Calu3 (cell line): ENCODE measurements at regions not wholly inside any gene's neighbourhood (a gene's known extent, or its start where the extent isn't known, plus 50 kb on each side); places are given as distances from the start of the nearest gene placed in this dataset.

Experiments used
- BruUV-seq: library from RNA; stranded (reverse); fragments of 400-500 nt; replicated peaks from 2 replicates; lab custom pipeline; 2021; lab: Mats Ljungman, UMichigan
- CTCF ChIA-PET: fragments of 300-600 bp; sonication (Branson Sonifier 250); formaldehyde crosslinking; loops from one replicate; lab custom pipeline; 2022; ENCODE audit warnings: antibody characterized with exemption; lab: Charles Lee
- DNase-seq: peaks from one replicate; pipeline ENCODE4 v3.0.0; 2022
- H3K27ac Mint-ChIP-seq: one replicate; pipeline ENCODE4 v1.8.0; 2022; ENCODE audit warnings: mixed read lengths; ENCODE audit not compliant: unreplicated experiment
- H3K27me3 Mint-ChIP-seq: one replicate; pipeline ENCODE4 v1.8.0; 2022; ENCODE audit warnings: mixed read lengths; ENCODE audit not compliant: unreplicated experiment
- H3K36me3 Mint-ChIP-seq: one replicate; pipeline ENCODE4 v1.8.0; 2022; ENCODE audit warnings: mild to moderate bottlenecking, moderate library complexity, mixed read lengths; ENCODE audit not compliant: insufficient read depth, unreplicated experiment
- H3K4me1 Mint-ChIP-seq: one replicate; pipeline ENCODE4 v1.8.0; 2022; ENCODE audit warnings: mild to moderate bottlenecking, low read depth, mixed read lengths; ENCODE audit not compliant: unreplicated experiment
- H3K4me3 Mint-ChIP-seq: one replicate; pipeline ENCODE4 v1.8.0; 2022; ENCODE audit warnings: mild to moderate bottlenecking, low read depth, moderate library complexity, mixed read lengths; ENCODE audit not compliant: unreplicated experiment
- H3K9me3 Mint-ChIP-seq: one replicate; pipeline ENCODE4 v1.8.0; 2022; ENCODE audit warnings: low read depth, mixed read lengths; ENCODE audit not compliant: unreplicated experiment
- intact Hi-C: fragments of 100-400 bp; cut with micrococcal nuclease; formaldehyde crosslinking; loops from one replicate; pipeline ENCODE4 v1.10.0; 2022; ENCODE audit not compliant: unreplicated experiment
- TF ChIP-seq, protein P1 (sequence below): fragments of 200-600 bp; IDR thresholded peaks from one replicate; pipeline ENCODE4 v1.8.0; 2022; ENCODE audit warnings: antibody characterized with exemption; ENCODE audit not compliant: unreplicated experiment

DNA sequence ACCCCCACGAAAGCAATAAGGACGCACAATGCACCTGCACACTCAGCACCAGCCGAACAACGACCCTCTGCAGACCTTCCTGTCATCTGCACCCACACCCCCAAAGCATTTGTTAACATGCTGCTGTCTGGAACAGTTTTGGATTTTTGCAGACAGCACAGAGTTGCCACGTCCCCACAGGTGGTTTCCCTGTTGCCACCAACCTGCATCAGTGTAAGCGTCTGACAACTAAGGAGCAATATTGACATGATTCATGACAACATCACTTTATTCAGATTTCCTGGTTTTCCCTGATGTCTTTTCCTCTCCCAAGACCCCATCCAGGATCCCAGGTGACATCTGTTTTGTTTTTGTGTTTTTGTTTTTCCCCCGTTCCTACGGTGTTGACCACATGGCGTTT is 150.7 kb upstream of the C14orf180 start:
- Mint-ChIP-seq H3K36me3 (peaks cover 3% of the 10 kb centered on the region), H3K4me3 (no peak overlapping the region), H3K27me3 (peaks cover 73% of the 10 kb centered on the region), H3K9me3 (no peaks in the 10 kb centered on the region), H3K4me1 (no peaks in the 10 kb centered on the region), H3K27ac (no peak overlapping the region)
- TF ChIP-seq, protein P1, sequence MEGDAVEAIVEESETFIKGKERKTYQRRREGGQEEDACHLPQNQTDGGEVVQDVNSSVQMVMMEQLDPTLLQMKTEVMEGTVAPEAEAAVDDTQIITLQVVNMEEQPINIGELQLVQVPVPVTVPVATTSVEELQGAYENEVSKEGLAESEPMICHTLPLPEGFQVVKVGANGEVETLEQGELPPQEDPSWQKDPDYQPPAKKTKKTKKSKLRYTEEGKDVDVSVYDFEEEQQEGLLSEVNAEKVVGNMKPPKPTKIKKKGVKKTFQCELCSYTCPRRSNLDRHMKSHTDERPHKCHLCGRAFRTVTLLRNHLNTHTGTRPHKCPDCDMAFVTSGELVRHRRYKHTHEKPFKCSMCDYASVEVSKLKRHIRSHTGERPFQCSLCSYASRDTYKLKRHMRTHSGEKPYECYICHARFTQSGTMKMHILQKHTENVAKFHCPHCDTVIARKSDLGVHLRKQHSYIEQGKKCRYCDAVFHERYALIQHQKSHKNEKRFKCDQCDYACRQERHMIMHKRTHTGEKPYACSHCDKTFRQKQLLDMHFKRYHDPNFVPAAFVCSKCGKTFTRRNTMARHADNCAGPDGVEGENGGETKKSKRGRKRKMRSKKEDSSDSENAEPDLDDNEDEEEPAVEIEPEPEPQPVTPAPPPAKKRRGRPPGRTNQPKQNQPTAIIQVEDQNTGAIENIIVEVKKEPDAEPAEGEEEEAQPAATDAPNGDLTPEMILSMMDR, result no peak
- BruUV-seq, result no TSS peak
- intact Hi-C loops, result no loop called here
- CTCF ChIA-PET, result no interaction called here
- no peak for DNase-seq

DNA sequence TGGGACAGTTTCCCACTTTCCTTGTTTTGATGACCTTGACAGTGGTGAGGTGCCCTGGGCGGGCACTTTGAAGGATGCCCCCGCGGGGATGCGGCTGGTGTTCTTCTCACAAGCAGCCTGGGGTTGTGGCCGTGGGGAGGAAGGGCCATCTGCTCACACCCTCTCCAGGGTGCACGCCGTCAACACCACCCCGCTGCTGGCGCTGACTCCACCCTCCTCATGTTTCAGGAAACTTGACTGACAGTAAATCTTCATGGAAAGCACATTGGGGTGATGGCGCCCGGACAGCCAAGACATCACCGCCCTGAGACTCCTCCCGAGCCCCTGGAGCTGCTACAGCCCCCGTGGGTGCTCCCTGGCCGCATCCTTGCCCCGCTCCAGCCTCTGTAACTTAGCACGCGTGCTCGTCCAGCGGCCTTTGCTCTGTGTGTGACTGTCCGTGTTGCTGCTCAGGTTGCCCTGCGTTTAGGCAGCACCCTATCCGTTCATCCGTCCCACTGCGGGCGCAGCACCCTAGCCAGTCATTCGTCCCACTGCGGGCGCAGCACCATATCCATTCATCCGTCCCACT is 150.2 kb upstream of the C14orf180 start:
- DNase-seq, result no peak
- TF ChIP-seq, protein P1, result no peak
- H3K27ac Mint-ChIP-seq, result no peak overlapping the region
- CTCF ChIA-PET, result no interaction called here
- H3K4me3 Mint-ChIP-seq, result no peak overlapping the region
- peaks cover 68% of the 10 kb centered on the region for H3K27me3 Mint-ChIP-seq
- intact Hi-C loops, result no loop called here
- BruUV-seq, result no TSS peak
- H3K4me1 Mint-ChIP-seq, result no peaks in the 10 kb centered on the region
- peaks cover 3% of the 10 kb centered on the region for H3K36me3 Mint-ChIP-seq
- H3K9me3 Mint-ChIP-seq, result no peaks in the 10 kb centered on the region

DNA sequence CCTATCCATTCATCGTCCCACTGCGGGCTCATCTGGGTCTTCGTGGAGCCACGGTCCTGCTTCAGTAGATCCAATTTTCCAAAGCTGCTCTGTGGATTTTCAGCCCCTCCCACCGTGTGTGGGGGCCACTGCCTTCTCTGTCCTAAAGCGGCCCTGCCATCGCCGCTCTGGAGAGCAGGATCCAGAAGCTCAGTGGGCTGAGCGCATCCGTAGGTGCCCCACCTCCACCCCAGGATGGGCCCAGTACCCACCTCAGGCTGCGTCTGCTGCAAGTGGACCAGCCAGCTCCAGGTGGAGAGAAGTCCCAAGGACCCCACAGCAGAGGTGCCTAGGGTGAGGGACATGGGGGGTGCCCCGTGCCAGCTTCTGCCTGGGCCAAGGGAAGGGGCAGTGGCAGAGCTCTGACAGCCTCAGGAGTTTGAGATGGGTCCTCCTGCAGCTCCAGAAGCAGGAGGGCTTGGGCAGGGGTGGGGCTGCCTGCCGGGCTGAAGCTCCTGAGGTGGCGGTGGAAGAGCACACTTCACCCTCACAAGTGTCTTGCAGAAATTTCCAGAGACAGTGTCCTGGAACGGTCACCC is 148.1 kb upstream of the C14orf180 start:
- Mint-ChIP-seq H3K27ac (no peak overlapping the region), H3K4me3 (no peak overlapping the region), H3K27me3 (peaks cover 47% of the 10 kb centered on the region), H3K9me3 (no peaks in the 10 kb centered on the region), H3K36me3 (peaks cover 3% of the 10 kb centered on the region), H3K4me1 (no peaks in the 10 kb centered on the region)
- CTCF ChIA-PET, result no interaction called here
- TF ChIP-seq, protein P1, result no peak
- DNase-seq, result no peak
- intact Hi-C loops, result no loop called here
- BruUV-seq, result no TSS peak

DNA sequence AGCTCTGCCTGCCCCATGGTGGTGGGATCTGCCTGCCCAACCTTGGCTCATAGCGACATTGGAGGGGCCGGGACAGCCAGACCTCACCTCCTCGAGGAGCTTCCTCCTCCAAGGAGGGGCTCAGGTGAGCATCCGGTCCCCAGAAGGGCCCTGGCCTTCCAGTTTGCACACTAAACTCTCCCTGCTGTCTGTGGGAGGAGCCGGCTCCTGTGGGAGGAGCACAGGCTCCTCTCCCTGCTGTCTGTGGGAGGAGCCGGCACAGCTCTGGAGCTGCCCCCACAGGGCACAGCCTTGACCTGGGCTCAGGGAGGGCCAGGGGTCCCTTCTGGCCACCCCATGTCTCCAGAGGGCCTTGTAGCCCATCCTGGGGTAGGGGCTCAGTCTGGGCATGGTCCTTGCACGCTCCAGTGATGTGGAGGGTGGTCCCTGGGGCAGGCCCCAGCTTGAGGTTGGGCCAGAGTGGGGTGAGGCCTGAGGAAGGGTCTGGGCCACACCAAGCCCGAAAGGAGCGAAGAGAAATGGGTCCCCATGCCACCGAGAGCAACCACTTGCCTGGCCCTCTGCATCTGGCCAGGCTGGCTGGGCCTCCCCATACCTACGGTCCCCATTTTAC is 147.5 kb upstream of the C14orf180 start:
- BruUV-seq, result no TSS peak
- DNase-seq, result no peak
- CTCF ChIA-PET, result no interaction called here
- H3K36me3 Mint-ChIP-seq, result peaks cover 3% of the 10 kb centered on the region
- H3K27me3 Mint-ChIP-seq, result peaks cover 44% of the 10 kb centered on the region
- intact Hi-C loops, result no loop called here
- TF ChIP-seq, protein P1, result no peak
- no peak overlapping the region for H3K27ac Mint-ChIP-seq
- H3K9me3 Mint-ChIP-seq, result no peaks in the 10 kb centered on the region
- no peak overlapping the region for H3K4me3 Mint-ChIP-seq
- no peaks in the 10 kb centered on the region for H3K4me1 Mint-ChIP-seq
